GM18502 (cell line): ENCODE measurements at regions not wholly inside any gene's neighbourhood (a gene's known extent, or its start where the extent isn't known, plus 50 kb on each side); places are given as distances from the start of the nearest gene placed in this dataset.

Experiments used
- ATAC-seq: cut with Tn5 transposase; IDR thresholded peaks from one replicate; pipeline ENCODE4 v1.9.1; 2021; ENCODE audit warnings: mild to moderate bottlenecking; ENCODE audit not compliant: unreplicated experiment, poor library complexity

DNA sequence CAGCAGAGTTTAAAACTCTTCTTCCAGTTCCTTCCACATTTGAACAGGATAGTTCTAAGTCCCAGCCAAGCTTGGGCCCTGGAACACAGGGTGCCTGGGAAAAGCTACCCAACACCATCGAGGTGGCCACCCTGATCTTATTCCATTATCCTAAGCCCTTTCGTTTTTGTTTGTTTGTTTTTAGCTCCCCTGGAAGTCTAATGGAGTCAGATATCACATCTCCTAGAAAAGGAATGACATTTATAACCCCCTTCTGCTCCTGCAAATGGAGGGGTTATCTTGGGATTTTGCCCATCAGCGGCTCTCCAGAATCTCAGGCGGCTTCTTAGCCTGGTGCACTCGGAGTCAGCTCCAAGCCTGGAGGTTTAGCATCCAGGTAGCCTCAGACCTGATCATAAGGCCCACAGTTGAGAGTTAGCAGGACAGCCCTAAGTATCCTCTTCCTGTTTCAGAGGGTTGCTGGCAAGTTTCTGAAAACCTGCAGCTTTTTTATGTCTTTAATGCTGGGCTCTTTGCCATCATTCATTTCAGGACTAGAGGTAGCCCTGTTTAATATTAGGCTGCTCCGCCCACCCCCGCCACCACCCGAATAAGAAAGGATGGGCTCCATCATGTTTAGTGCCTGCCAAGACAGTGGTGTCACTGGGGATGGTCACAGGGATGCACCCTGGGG, 230.0 kb upstream of the LNX1 start:
- ATAC-seq = no peak

GRCh38 chr4:53818104-53818503, 226.8 kb upstream of the LNX1 start:
- ATAC-seq = no peak

GRCh38 chr4:53816561-53816960, 225.3 kb upstream of the LNX1 start:
- no peak for ATAC-seq

- ATAC-seq = no peak
These were observed 224.0 kb upstream of the LNX1 start for GRCh38 chr4:53815281-53815680.

GRCh38 chr4:53813998-53814397, 222.7 kb upstream of the LNX1 start:
- ATAC-seq = no peak

DNA sequence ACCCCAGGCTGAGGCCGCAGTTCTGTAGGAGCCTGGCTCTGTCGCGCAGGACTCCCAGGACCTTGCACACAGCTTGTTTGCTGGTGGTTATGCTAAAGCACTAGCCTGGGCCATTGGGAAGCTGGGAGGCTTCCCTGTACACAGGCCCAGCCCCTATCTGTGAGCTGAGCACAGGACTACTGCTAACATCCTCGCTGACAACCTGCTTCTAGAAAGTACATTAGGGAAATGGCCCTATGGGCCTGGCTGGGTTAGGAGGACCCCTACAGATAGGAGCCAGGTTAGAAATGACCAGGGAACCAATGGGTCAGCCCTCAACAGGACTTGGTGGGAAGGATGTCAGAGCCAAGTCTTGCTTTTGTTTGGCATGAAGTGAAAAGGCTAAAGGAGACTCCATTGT, 219.4 kb upstream of the LNX1 start:
- no peak for ATAC-seq

- no peak for ATAC-seq
These were observed 218.5 kb upstream of the LNX1 start for GRCh38 chr4:53809816-53810215.

GRCh38 chr4:53805291-53805690, 214.0 kb upstream of the LNX1 start:
- no peak for ATAC-seq

DNA sequence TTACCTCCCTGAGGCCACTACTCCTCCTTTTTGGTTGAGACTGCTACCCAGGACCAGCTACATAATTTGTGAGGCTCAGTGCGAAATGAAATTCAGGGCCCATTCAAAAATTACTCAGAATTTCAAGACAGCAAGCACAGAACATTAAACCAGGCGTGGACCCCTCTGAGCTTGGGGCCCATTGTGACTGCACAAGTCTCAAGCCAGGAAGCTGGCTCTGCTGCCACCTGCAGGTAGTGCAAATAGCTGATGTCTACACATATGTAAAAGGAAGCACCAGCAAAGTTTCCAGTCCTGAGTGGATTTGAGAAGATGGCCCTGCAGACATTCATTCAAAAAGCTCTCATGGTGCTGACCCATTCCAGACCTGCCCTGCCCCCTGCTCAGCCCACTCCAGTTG, 213.4 kb upstream of the LNX1 start:
- ATAC-seq = no peak

GRCh38 chr4:53802500-53802899, 211.2 kb upstream of the LNX1 start:
- ATAC-seq = no peak

DNA sequence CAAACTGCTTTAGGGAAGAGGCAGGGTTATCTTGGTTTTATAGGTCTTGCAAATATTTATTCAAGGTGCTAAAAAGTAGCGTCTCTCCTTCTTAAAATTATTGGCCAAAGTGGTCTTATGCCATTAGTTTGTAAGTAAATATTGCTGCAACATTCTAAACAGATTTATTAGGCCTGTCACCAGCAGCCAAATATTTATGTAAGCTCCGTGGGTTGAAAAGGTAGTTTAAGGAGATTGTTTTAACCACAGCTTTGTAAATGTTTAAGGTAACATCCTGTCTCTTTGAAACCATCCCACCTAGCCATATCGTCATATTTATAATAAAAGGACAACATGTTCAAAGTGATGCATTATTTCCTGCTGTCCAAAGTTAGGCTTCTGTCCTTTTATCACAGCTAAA, 210.1 kb upstream of the LNX1 start:
- no peak for ATAC-seq

- ATAC-seq = no peak
These were observed 209.5 kb upstream of the LNX1 start for GRCh38 chr4:53800741-53801140.

- ATAC-seq = no peak
These were observed 201.8 kb upstream of the LNX1 start for GRCh38 chr4:53793096-53793495.

DNA sequence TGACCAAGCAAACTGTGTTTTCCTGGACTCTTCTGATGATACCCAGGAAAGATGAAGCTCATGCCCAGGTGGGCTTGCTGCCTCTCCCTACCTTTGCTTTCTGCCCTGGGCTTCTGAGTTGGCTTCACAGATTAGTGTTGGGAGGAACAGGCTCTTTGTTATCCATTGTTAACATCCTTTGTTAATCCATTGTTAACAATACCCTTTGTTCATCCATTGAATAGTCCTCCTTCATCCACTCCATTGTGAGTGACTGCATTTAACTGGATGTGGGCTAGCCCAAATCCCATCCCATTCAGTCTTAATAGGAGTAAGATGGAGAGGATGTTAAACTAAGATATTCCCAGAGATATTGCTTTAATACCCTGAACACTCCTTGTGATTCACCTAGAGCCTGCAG, 199.0 kb upstream of the LNX1 start:
- no peak for ATAC-seq

- ATAC-seq = no peak
These were observed 197.3 kb upstream of the LNX1 start for GRCh38 chr4:53788621-53789020.

DNA sequence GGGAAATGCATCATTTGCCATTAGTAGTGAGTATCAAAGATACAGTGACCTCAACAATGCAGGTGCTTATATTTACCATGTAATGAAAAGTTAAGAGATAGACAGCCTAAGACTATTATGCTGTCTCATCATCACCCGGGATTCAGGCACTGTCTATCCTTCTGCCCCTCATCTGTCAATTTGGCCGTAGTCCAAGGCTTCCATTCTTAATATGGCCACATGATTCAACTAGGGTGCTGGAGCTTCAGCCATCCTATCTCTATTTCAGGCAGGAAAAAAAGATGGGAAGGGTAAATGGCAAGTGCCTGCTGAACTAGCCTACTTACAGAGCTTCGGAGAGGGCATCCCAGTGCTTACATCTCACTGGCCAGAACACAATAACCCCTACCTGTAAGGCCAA, 196.7 kb upstream of the LNX1 start:
- ATAC-seq = no peak

- no peak for ATAC-seq
These were observed 195.3 kb upstream of the LNX1 start for GRCh38 chr4:53786632-53787031.

DNA sequence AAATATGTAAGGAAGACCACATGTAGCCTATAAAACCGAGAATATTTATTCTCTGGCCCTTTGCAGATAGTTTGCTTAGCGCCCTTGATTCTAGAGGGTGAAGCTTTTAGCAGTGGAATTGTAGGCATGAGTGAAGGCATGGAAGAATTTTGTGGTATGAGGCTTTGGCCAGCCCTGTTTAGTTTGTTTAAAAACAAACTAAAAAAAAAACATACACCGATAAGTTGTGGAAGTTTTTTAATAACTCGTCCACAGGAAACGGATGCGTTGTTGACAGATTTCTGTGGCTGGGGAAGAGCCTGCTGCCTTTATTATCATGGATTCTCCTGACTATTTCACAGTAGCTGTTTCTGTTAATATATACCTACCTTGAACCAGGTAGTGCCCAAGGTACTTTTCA, 194.7 kb upstream of the LNX1 start:
- ATAC-seq = no peak

DNA sequence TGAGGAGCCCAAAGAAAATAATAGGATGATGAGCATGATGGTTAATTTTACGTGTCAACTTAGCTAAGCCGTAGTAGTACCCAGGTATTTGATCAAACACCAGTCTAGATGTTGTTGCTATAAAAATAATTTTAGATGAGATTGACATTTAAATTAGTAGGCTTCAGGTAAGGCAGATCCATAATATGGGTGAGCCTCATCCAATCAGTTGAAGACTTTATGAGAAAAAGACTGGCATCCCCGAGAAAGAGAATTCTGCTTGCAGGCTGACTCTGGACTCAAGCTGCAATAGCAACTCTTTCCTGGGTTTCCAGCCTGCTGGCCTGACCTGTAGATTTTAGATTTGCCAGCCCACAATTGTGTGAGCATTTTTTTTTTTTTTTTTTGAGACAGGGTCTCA, 192.8 kb upstream of the LNX1 start:
- ATAC-seq = no peak

DNA sequence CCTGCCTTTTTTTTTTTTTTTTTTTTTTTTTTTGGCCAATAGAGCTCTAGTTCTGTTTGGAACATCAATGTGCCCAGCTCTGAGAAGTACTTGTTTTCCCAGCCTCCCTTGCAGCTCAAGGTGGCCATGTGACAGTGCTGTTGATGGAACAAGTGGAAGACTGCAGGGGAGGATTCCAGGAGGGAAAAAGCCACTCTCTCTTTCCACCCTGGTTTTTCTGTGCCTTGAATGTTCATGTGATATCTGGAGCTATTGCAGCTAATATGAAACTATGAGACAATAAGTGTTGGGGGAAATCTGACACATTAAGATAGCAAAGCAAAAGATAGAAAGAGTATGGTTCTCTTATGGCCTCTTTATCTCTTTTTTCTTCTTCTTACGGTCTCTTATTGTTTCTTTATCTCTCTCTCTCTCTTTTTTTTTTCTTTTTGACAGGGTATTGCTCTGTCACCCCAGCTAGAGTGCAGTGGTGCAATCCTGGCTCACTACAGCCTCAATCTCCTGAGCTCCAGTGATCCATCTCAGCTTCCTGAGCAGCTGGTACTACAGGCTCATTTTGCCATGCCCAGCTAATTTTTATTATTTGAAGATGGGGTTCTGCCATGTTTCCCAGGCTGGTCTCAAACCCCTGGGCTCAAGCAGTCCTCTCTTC, 192.0 kb upstream of the LNX1 start:
- no peak for ATAC-seq

DNA sequence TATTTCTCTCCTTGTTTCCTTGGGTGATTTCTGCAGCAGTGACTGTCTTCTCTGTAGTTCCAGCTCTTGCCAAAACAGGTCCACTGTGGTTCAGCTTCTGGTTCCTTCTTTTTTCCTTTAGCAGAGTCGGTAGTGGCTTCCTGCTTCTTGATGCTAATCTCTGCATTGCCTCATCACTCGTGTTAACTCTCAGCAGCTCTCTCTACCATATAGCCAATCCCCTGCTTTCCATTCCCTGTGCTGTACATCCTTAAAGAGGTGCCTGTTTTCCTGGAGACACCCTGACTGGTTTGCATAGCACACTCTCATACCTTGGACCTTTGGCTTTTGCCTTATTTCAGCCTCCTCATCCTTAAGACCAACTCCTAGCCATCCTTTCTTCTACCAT, 191.2 kb upstream of the LNX1 start:
- ATAC-seq = no peak
